HS-5 (cell line): ENCODE measurements at regions not wholly inside any gene's neighbourhood (a gene's known extent, or its start where the extent isn't known, plus 50 kb on each side); places are given as distances from the start of the nearest gene placed in this dataset.
"Not testable (repeated sequence)": the region's sequence is repeated elsewhere in the genome, so short reads cannot be mapped to it uniquely, and the experiment has no call there.

Source experiments
- DNase-seq: peaks from one replicate; pipeline ENCODE4 v3.0.0-alpha.2; 2012; ENCODE audit warnings: low read depth

DNA sequence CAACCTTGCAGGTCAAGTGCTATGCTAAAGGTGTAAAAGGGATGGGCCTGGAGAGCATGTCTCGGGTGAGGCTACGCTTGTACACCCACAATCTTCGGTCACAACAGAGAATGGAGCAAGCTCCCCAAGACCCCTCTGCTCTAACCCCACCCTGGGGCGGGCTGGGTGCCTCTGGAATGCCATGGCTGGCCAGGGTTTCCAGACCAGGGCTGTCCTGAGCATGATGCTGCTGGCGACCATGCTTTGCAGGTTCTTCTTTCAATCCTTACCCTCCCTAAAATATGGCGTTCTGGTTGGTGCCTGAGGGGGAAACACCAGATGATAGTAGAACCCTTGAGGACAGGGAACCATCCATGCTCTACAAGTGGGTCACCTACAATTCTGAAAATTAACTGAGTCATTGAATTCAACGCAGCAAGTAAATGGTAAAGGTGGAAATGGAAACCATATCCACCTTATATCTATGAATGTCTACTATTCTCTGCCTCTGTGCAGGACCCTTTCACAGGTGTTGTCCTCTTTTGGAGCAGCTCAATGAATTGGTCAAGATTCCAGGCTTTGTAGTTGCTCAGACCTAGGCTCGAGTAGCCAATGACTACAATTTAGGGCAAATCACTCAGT lies 111.6 kb upstream of the EGLN3 start:
- DNase-seq = no peak

DNA sequence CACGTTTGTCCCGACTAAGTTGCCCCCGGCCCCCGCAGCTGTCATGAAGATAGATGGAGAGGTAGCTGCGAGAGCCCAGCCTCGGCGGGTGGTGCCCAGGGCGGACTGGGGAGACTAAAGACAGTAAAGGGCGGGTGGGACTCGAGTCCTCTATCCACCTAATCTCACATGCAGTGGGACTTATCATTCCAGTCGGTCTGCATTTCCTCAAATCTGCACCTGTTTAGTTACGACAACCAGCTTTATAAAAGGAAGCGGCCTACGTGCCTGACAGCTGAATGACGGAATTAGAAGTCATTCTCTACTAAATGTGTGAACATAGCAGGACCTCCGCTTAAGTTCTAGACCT lies 109.8 kb upstream of the EGLN3 start:
- DNase-seq = no peak

DNA sequence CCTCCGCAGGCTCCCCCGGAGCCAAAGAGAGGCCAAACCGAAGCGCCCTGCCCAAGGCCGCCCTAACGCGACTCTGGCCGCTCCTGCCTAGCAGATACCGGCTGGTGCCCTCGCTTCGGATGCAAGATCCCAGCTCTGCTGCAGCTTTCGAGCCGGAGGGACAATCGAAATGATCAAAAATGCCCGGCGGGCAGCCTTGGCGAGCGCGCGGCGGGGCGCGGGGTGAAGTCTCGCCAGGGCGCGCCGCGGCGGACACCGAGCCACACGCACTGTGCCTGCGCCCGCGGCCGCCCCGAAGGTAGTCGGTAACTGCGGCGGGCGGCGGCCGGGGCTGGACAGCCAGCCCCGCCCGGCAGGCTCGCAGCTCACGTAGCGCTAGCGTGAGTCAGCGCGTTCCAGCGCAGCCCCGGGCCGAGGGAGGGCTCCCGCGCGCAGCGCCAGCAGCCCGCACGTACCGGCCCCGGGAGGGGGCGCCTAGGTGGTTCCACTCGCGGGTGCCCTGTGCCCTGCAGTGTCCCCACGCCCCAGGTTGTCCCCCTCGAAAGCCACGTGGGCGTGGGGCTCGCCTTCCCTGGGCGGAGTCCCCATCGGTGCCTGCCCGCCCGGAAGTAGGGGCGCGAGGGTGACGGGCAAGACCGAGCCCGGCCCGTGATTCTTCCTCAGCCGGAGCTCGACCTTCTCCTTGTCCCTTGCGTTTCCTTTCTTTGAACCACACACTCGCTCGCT lies 109.2 kb upstream of the EGLN3 start:
- no peak for DNase-seq

GRCh38 chr14:34059037-34059924 lies 108.4 kb upstream of the EGLN3 start:
- no peak for DNase-seq

DNA sequence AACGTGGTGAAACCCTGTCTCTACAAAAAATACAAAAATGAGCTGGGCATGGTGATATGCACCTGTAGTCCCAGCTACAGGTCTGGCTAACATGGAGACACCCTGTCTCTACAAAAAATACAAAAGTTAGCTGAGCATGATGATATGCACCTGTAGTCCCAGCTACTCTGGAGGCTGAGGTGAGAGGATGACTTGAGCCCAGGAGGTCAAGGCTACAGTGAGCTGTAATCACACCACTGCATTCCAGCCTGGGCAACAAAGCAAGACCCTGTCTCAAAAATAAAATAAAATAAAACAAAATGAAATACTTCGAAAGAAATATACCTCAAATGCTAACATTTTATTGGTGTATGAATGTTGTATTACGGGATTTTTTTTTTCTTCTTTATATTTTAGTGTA lies 107.6 kb upstream of the EGLN3 start:
- DNase-seq = no peak

DNA sequence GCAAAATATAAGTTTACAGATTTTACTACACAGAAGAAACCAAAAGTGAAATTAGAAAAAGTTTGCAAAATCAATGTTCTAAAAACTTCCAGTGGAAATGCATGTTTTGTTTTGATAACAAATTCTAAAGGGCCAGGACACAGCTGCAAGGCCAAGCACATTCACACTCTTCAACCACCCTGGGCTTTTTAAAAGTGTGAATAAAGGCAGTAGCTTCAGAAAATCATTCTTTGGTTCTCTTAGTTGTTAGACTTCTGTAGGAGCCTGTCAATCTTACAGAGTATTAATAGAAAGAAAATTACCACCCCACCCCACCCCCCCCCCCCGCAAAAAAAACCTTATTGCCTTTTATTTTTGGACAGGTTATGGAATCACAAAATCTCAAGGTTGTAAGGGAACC lies 105.2 kb upstream of the EGLN3 start:
- no peak for DNase-seq

GRCh38 chr14:34055157-34055950 lies 104.5 kb upstream of the EGLN3 start:
- no peak for DNase-seq

GRCh38 chr14:34053666-34054065 lies 102.8 kb upstream of the EGLN3 start:
- DNase-seq = no peak

DNA sequence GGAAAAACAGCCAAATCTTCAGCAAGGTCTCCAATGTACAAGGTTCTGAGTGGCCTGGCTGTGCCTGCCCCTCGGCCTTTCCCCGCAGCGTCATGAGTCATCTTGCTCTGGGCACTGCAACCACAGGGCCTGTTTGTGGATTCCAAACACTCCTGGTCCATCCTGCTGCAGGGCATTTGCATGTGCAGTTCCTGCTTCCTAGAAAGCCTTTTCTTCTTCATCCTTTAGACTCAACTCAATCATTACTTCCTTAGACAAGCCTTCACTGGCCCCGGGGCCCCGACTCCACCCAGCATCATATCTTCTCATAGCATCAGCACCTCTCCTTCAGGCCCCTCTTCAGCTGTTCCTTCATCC lies 101.8 kb upstream of the EGLN3 start:
- DNase-seq = no peak

DNA sequence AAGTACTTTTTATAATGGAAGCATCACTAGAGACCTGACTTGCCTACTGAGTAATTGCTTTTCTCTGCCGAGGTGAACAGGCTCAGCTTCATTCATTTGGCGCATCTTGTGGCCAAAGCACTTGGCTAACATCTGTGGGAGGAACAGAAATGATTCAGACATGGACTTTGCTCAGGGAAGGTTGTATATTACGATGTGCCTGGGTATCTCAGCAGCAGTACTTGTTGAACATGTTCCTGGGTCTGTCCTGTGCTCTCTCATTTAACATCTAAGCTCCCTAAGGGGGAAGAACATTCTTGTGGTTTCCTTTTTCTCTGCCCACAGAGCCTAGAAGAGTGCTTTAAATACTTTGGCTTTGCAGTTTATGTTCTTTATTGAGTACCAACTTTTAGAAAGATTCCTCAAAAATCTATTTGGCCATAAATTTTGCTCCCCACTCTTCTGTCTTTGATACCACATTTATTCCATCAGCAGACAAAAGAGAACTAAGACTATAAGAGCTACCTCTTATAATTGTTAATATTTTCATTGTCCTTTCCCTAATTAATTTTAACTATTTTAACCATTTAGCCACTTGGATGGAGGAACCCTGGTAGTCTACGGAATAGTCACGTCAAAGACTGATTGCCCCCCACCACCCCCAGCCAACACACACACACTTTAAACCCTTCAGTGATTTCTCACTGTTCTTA lies 101.2 kb upstream of the EGLN3 start:
- no peak for DNase-seq

DNA sequence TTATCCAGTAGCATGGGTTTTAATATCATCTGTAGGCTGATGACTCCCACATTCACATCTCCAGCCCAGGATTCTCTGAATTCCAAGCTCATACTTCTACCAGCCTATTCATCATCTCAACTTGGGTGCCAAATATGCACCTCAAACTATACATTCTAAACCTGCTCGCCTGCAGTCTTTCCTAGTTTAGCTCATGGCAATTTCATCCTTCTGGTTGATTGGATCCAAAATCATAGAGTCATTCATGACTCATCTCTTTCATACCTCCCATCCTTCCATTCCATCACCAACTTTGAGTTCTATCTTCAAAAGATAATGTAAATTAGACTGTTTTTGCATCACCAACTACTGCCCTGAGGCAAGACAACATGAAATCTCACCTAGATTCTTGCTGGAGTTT lies 99.7 kb upstream of the EGLN3 start:
- DNase-seq = no peak

DNA sequence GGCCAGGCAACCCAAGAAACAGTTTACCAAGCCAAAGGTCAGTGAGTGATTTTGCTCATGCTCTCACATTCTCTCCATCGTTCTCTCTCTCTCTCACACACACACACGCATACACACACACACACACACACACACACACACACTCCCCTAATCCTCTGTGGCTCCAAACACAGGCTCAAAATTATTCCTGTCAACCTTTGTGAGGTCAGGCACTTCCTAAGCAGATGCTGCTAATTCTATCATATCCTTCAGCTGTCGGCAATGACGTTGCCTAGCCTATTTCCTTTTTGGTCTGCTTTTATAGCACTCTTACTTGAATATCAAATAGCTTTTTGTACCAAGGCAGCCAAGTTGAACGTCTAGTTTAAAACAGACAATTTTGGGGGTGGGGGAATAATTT lies 98.9 kb upstream of the EGLN3 start:
- no peak for DNase-seq

DNA sequence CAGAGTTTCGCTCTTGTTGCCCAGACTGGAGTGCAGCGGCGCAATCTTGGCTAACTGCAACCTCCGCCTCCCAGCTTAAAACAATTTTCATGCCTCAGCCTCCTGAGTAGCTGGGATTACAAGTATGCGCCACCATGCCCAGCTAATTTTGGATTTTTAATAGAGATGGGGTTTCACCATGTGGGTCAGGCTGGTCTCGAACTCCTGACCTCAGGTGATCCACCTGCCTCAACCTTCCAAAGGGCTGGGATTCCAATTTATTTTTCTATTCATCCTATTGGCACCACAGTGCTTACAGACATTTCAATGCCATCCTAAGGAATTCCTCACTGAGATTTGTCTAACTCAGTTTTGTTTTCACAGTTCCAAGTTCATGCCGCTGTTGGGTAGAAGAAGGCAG lies 98.3 kb upstream of the EGLN3 start:
- DNase-seq = not testable (repeated sequence)

DNA sequence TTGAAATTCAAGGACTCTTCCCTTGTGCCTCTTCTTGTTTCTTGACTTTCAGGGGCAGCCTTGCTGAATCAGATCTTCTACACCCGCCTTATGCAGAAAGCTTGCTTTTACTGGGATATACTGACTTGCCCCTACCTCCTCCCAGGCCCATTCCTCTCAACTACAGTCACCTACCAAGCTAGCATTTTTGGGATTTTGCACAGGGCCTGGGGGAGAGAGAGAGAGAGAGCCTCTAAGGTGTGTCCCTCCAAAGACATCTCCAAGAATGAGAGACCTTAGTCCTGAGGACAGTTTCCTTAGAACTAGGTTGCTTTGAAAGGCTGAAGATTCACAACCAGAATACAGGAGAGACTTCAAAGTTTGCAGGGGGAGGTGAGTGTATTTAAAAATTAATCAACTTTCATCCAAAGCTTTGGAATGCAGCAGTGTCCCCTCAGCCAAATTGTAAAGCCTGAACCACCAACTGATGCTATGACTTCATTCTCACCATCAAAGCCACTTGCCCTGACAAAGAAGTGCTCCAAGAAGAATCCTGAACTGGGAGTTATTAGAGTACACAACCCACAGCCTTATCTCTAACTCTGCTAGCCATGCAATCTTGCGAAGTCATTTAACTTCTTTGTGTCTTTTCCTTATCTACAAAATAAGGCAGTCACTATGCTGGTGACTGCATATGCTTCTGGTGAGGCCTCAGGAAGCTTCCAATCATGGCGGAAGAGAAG lies 96.1 kb upstream of the EGLN3 start:
- no peak for DNase-seq

DNA sequence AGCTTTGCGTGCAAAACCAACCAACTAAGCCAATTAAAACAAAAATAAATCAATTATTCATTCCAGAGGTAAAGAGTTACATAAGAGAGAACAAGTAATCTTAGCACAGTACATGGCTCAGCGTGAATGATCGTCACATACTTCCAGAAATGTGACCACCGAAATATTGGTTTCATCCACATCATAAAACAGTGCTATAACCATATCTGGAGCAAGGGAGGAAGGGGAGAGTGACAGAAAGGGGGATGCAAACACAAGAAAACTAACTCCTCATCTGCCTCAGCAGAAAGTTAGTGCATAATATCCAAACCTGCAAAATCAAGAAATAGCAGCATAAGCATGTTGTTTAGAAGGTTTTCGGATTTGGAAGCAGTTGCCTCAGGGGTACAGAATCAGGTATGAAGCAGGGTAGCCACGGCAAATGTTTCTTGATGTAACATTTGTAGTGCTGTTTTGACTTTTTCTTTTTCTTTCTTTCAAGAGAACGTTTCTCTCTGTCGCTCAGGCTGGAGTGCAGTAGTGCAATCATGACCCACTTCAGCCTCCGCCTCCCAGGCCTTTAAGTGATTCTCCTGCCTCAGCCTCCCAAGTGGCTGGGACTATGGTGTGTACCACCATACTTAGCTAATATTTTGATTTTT lies 93.9 kb upstream of the EGLN3 start:
- no peak for DNase-seq

- DNase-seq = no peak
These were observed 93.4 kb upstream of the EGLN3 start for GRCh38 chr14:34044373-34044637.

DNA sequence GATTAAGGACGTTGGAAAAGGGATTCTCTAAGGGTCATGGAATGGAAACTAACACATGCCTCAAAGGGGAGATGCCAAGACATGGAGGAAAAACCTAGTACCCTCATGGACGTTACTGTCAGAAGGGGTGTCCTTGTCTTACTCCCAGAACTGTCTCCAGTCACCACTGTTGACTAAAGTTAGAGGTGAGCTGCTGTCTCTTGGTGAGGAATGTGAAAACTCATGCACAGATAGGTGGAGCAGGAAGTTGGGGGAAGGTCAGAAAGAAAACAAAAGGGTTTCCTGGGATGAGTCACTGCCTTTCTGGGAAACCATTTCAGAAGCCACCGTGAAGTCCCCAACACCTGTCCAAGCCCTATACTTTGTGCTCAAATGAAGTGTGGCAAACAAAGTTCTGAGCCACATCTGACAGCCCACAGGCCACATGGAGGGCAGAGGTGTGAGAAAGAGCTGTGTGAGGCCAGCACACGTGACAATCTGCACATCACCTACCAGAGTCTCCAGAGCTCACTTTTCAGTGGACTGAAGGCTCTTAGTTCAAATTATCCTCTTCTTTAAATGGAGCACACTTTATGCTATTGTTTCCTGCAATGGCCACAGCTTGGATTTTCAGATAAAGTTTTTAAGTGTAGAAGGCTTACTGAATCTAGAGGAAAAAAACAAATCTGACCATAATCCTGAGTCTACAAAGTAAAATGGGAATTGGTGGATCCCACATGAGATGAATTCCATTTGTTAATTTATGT lies 92.9 kb upstream of the EGLN3 start:
- DNase-seq = no peak

- no peak for DNase-seq
These were observed 90.3 kb upstream of the EGLN3 start for GRCh38 chr14:34041220-34041619.

DNA sequence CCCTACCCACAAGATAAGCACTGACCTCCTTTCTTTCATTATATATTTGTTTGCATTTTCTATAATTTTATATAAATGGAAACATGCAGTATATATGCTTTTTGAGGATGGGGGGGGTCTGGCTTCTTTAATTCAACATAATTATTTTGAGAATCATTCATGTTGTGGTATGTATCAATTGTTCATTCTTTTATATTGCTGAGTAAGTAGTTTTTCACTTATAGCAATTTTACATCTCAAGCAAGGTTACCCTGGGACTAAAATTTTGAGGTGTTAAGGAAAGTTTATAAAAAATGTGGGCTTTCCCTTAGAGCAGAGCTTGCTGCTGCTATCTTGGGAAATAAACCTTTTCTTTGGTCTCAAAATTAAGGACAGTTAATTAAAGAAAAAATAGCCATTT lies 89.9 kb upstream of the EGLN3 start:
- DNase-seq = no peak

GRCh38 chr14:34039428-34040047 lies 88.7 kb upstream of the EGLN3 start:
- no peak for DNase-seq
